Ascending aorta (tissue), 2 donors: ENCODE measurements at regions not wholly inside any gene's neighbourhood (a gene's known extent, or its start where the extent isn't known, plus 50 kb on each side); places are given as distances from the start of the nearest gene placed in this dataset.

Experiments
- DNase-seq, 2 donors: peaks; one replicate each; pipeline ENCODE4 v3.0.0-alpha.2; 2019; ENCODE audit warnings: low spot score in 2 of 2
- H3K27ac ChIP-seq, 2 donors: fragments of 200-600 bp; sonication (generic); one replicate each; pipeline ENCODE4 v1.5.1; 2016 to 2017; ENCODE audit warnings: mild to moderate bottlenecking in 1 of 2
- H3K27me3 ChIP-seq: fragments of 200-600 bp; sonication (generic); one replicate; pipeline ENCODE4 v1.5.1; 2017
- H3K36me3 ChIP-seq, 2 donors: fragments of 200-600 bp; sonication (generic); one replicate each; pipeline ENCODE4 v1.5.1; 2016
- H3K4me1 ChIP-seq, 2 donors: fragments of 200-600 bp; sonication (generic); one replicate each; pipeline ENCODE4 v1.5.1; 2016 to 2017; ENCODE audit warnings: mild to moderate bottlenecking in 1 of 2
- H3K4me3 ChIP-seq, 2 donors: fragments of 200-600 bp; sonication (generic); one replicate each; pipeline ENCODE4 v1.5.1; 2016 to 2017; ENCODE audit warnings: mild to moderate bottlenecking in 1 of 2
- H3K9me3 ChIP-seq, 2 donors: fragments of 200-600 bp; sonication (generic); one replicate each; pipeline ENCODE4 v1.5.1; 2016
- intact Hi-C: fragments of 100-400 bp; cut with DNase I; formaldehyde crosslinking; loops from one replicate; pipeline ENCODE4 v1.15.1; 2023
- TF ChIP-seq, protein P1 (sequence below), 3 experiments: fragments of 200-600 bp in 2 of 3; fragments of 450-650 bp in 1 of 3; sonication (generic) in 2 of 3; IDR thresholded peaks; one replicate each; pipeline ENCODE4 v1.5.1; 2016 to 2019; ENCODE audit warnings: antibody characterized with exemption in 3 of 3, mild to moderate bottlenecking in 1 of 3, moderate library complexity in 1 of 3

DNA sequence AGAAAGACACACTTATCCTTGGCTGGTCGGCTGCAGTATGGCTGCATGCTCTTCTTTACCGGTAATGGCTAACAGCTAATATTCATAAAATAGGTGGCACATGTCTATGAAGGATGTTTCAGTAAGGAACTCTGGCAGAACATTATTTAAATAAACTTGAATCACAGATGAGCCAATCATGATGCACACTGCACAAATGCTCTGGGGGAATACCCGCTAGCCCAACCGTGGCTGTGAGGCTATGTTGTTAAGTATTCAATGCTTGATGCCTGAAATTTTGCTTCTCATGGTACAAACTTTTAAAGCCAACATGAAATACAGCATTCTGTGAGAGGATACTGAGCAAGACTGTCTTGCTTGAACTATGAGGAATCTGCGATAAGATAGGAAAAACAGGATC, 505.8 kb downstream of the ZEB2 start:
- no peaks in the 10 kb centered on the region for H3K36me3 ChIP-seq
- intact Hi-C loops: no loop called here
- no peak for DNase-seq
- no peak overlapping the region for H3K27ac ChIP-seq
- no peaks in the 10 kb centered on the region for H3K4me1 ChIP-seq
- no peaks in the 10 kb centered on the region for H3K9me3 ChIP-seq
- no peaks in the 10 kb centered on the region for H3K27me3 ChIP-seq
- H3K4me3 ChIP-seq: no peak overlapping the region
- TF ChIP-seq, protein P1, sequence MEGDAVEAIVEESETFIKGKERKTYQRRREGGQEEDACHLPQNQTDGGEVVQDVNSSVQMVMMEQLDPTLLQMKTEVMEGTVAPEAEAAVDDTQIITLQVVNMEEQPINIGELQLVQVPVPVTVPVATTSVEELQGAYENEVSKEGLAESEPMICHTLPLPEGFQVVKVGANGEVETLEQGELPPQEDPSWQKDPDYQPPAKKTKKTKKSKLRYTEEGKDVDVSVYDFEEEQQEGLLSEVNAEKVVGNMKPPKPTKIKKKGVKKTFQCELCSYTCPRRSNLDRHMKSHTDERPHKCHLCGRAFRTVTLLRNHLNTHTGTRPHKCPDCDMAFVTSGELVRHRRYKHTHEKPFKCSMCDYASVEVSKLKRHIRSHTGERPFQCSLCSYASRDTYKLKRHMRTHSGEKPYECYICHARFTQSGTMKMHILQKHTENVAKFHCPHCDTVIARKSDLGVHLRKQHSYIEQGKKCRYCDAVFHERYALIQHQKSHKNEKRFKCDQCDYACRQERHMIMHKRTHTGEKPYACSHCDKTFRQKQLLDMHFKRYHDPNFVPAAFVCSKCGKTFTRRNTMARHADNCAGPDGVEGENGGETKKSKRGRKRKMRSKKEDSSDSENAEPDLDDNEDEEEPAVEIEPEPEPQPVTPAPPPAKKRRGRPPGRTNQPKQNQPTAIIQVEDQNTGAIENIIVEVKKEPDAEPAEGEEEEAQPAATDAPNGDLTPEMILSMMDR (IDR thresholded peaks at IDR 0.05): no peak

DNA sequence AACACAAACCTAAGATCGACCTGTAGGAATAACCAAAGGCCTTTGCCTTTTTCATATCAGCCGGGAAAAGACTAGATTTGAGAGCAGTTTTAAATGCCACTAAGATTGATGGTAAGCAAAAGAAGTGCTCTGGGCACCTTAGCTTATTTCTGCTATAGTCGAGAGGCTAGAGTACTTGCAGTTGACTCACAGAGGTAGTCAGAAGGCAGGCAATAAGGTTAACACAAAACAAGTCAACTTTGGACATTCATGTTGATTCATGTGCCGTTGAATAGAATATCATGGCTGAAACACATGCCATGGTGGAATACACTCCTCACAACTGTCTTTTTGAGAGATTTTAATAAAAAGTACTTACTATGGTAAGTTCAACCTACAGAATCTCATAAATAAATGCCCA, 507.6 kb downstream of the ZEB2 start:
- DNase-seq: no peak
- no peaks in the 10 kb centered on the region for H3K4me1 ChIP-seq
- TF ChIP-seq, protein P1 (IDR thresholded peaks at IDR 0.05): no peak
- H3K4me3 ChIP-seq: no peak overlapping the region
- intact Hi-C loops: no loop called here
- no peak overlapping the region for H3K27ac ChIP-seq
- H3K9me3 ChIP-seq: no peaks in the 10 kb centered on the region
- no peaks in the 10 kb centered on the region for H3K27me3 ChIP-seq
- H3K36me3 ChIP-seq: no peaks in the 10 kb centered on the region

DNA sequence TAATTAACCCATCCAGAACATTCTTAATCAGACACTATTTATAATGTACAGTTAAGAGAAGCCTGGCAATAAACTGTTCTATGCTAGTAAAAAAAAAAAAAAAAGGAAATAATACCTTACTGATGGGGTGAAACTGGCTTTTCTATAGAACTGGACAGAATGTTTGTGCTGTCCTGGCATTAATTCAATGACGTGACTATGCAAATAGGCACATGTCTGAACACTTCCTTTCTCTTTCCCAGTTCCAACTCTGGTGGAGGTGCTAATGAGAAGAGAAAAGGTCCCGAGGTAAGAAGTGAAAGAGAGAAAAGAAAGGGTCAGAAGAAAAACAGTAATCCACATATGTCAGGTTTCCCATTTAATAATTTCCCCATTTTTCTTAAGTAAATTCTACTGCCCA, 508.4 kb downstream of the ZEB2 start:
- no peak for DNase-seq
- H3K36me3 ChIP-seq: peaks cover 0 to 1% of the 10 kb centered on the region in 2 donors
- no peak overlapping the region for H3K4me3 ChIP-seq
- H3K27me3 ChIP-seq: no peaks in the 10 kb centered on the region
- no peaks in the 10 kb centered on the region for H3K4me1 ChIP-seq
- intact Hi-C loops: no loop called here
- TF ChIP-seq, protein P1 (IDR thresholded peaks at IDR 0.05): no peak
- H3K27ac ChIP-seq: no peak overlapping the region
- H3K9me3 ChIP-seq: no peaks in the 10 kb centered on the region

DNA sequence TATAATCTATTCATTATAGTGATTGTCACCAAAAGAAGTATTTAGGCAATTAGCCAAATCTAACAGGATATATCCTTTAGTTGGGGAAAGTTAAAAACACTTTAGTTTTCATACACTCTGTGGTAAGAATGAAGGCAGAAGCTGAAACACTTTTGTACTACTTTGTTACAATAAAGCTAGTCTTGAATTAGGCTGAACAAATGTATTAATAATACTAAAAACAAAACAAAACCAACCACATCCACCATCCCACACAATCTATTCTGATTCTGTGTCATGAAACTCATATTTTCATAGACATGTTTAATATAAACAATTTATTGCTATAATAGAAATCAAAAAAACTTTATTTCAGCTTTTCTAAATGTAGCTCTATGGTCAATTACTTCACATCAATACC, 508.8 kb downstream of the ZEB2 start:
- no peak for DNase-seq
- Histone ChIP-seq H3K27ac (no peak overlapping the region), H3K36me3 (peaks cover 0 to 2% of the 10 kb centered on the region in 2 donors), H3K27me3 (no peaks in the 10 kb centered on the region), H3K4me1 (no peaks in the 10 kb centered on the region), H3K4me3 (no peak overlapping the region), H3K9me3 (no peaks in the 10 kb centered on the region)
- intact Hi-C loops: no loop called here
- TF ChIP-seq, protein P1 (IDR thresholded peaks at IDR 0.05): no peak

DNA sequence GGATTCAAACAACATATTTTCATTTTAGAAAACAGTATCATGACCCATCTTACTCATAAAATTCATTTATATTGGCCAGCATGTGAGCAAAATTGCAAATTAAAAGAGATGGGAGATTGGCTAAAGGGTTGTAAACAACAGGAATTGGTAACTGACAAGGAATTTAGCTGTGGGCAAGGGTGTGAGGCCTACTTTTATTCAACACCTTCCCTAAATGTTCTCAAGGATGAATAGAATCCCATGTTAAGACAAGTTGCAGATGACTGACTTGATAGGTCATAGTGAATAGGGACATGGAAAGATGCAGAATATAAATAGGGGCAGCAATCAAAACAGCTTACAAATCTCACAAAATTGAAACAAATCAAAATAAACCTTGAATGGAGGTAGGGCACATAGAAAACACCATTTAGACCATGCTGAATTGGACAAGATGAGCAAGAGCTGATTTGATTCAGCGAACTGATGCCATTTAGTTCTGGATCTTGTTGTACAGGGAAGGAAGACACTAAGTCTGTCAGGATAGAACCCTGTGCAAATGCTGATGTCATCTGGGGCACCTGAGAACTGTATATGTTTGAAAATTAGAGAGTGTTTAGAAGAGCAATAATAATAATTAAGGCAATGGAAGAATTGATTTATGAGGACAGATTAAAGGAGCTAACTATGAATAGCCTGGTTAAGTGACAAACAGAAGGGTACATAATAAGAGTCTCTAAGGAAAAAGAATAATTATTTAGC, 509.7 kb downstream of the ZEB2 start:
- Histone ChIP-seq H3K36me3 (peaks cover 0 to 2% of the 10 kb centered on the region in 2 donors), H3K9me3 (no peaks in the 10 kb centered on the region), H3K4me3 (no peak overlapping the region), H3K4me1 (no peaks in the 10 kb centered on the region), H3K27me3 (no peaks in the 10 kb centered on the region), H3K27ac (no peak overlapping the region)
- TF ChIP-seq, protein P1 (IDR thresholded peaks at IDR 0.05): no peak
- DNase-seq: no peak
- intact Hi-C loops: no loop called here

DNA sequence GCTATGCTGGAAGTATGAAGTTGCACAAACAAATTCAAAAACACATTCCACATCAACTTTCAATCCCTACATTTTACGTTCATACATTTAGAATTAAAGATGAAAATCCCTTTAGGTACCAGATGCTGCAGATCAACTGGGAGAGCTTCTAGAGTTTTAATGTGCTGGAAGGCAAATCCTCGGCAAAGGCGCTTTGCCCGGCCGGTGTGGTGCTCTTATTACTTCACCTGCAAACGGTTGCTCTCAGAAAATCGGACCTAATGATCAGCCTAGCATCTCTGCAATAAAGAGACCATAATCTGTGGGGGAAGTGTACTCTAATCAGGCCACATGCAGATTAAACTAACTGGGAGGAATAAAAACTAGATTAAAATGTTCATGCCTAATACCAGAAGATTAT, 513.8 kb downstream of the ZEB2 start:
- DNase-seq: no peak
- H3K4me1 ChIP-seq: no peaks in the 10 kb centered on the region
- no peak overlapping the region for H3K4me3 ChIP-seq
- no peak overlapping the region for H3K27ac ChIP-seq
- intact Hi-C loops: no loop called here
- TF ChIP-seq, protein P1 (IDR thresholded peaks at IDR 0.05): no peak
- no peaks in the 10 kb centered on the region for H3K27me3 ChIP-seq
- H3K9me3 ChIP-seq: no peaks in the 10 kb centered on the region
- H3K36me3 ChIP-seq: peaks cover 0 to 2% of the 10 kb centered on the region in 2 donors
